ENCODE measurements at regions not wholly inside any gene's neighbourhood (a gene's known extent, or its start where the extent isn't known, plus 50 kb on each side); places are given as distances from the start of the nearest gene placed in this dataset.
"Not testable (repeated sequence)": the region's sequence is repeated elsewhere in the genome, so short reads cannot be mapped to it uniquely, and the experiment has no call there.

GRCh38 chr3:86793786-86794185 is 197.2 kb downstream of the VGLL3 start:
- DNase-seq = no peak

DNA sequence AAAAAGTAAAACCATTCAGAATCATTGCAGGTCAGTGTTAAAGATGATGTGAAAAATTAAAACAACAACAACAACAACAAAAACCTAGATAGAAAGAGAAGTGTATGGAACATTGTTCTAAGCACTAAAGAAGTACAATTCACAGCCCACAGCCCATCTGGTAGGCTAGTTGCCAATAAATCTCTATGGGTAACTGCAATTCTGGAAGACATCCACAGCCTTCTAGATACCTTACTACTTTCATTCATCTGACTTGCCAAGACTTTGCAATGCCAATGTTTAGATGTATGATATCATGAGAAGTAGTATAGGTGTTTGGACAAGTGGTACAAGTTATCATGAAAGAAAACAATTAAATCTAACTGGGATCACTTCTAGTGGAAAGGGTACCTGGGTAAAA is 198.6 kb downstream of the VGLL3 start:
- no peak for DNase-seq

GRCh38 chr3:86790884-86791549 is 199.9 kb downstream of the VGLL3 start:
- no peak for DNase-seq

DNA sequence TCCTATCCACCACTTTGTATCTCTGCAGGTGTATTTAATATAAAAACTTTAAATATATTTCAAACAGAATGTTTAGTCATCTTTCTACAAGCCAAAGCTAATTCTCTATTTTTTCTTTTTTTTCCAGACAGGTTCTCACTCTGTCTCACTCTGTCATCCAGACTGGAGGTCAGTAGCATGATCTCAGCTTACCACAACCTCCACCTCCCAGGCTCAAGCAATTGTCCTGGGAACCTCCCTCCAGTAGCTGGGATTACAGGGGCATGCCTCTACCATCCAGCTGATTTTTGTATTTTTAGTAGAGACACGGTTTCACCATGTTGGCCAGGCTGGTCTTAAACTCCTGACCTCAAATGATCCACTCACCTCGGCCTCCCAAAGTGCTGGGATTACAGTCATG is 202.6 kb downstream of the VGLL3 start:
- no peak for DNase-seq

- DNase-seq = no peak
Measured at GRCh38 chr3:86787091-86787490, 203.9 kb downstream of the VGLL3 start.

DNA sequence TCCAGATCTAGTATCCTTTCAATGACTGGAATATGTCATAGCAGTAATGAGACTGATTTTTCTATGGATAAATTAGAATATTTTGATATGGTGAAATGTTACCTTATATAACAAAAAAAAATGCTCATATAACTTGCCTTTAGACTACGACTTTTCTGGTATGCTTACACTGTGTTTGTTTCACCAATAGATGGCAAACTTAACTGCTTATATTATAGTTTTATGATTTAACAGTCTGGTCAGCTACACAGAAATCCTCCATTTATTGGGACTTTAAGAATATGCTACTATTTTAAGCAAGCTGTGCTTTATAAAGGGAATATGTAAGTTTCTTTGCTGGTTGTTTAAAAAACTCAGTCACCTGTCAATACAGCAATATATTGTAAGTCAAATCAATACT is 205.6 kb downstream of the VGLL3 start:
- no peak for DNase-seq

GRCh38 chr3:86782866-86783265 is 208.1 kb downstream of the VGLL3 start:
- DNase-seq = no peak

DNA sequence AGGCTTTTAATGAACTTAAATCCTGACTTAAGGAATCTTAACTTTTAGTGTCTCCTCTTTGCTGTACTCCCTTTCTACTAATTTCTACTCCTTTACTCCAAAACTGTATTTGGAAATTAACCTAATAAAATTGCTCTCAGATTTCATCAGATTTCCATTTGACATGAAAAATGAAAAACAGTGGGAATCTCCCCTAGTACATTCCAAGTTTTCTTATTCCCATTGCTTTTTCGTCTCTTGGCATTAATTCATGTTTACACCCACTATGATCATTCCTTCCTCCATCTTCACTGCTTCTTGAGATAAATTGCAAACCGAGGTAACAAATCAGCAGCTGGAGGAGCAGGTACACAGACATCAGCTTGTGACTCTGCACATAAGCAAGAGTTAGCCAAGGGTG is 208.7 kb downstream of the VGLL3 start:
- DNase-seq = no peak

DNA sequence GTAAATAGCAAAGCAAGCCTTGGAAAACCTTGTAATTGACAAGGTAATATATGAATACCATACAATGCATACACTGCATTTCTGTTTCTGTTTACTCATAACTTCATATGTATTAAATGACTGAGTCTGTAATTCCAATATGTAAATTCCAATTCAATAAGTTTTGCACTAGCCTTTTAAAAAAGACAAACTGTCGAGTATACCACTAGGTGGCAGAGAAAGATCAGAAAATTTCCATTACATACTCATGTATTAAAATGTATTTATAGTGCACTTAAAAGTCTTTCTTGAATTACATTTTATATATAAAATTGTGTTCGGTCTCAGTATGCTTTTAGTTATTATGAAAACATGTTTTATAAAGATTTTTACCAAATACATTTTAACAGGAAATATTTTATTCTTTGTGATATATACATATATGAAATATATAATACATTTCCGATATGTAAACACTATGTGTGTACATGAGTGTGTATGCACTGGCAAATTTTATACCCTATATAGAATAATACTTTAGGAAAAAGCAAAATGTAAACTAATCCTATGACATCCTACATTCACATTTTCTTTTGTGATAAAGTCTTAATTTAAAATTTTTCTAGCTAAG is 216.8 kb downstream of the VGLL3 start:
- peak; percentile 33 for DNase-seq

DNA sequence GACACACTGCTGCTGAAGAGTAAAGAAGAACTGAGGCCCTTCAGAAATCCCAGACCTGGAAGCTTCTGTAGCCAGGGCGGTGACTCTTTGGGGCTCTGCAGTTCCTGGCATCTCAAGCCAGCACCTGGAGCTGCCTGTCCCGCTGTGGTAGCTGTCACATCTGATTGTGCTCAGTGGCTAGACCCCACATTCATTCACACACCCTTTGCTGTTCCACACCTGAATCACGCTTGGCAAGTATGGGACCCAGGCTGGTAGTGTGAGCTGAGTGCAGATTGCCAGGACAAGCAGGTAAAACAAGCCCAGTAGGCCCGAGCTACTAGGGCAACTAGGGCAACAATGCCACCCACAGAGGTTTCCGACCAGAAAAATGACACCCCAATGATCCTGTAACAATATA is 218.2 kb downstream of the VGLL3 start:
- no peak for DNase-seq

DNA sequence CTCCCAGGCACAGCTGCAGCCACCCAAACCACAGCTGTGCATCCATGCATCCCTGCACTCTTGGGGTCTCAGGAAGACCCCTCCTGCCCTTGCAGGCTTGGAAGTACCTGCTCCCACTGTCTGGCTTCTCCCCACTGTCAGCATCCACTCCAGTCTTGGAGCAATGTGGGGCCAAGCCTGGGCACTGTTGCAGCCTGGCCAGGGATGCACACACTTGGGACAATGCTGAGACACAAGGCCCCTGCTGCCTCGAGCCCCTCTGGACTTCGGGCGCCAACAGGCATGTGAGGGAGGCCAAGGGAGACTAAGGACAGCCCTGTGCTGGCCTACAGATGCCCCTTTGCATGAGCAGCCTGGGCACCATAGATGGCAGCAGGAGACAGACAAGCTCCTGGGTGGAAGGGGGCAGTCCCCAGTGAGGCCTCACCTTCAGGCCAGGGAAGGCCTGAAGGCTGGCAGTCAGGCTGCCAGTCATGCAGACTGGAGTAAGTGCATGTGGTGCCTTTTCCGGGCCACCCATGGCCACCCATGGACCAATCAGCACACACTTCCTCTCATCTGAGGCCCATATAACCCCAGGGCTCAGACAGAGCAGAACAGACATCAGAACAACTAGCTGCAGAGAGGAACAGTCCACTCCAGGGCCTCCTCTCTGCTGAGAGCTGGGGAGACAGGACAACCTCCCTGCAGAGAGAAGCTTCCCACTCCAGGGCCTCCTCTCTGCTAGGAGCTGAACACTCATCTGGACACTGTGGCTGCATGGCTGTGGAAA is 219.0 kb downstream of the VGLL3 start:
- no peak for DNase-seq

DNA sequence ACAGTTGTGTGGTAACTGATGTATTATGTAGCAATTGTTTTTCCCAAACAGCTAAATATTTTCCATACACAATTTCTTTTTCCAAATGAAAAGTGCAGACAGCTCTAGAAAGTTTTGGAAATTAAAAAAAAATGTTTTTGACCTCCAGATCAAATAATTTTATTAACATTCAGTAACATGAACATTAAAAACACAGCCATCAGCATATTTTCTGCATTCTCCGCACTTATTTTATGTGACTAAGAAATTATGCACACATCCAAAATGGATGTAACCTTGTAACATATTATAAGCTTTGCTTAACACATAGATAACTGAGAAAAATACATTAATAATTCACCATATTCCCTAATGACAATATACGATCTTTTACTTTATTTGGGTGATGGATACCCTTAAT is 224.6 kb downstream of the VGLL3 start:
- DNase-seq = no peak

DNA sequence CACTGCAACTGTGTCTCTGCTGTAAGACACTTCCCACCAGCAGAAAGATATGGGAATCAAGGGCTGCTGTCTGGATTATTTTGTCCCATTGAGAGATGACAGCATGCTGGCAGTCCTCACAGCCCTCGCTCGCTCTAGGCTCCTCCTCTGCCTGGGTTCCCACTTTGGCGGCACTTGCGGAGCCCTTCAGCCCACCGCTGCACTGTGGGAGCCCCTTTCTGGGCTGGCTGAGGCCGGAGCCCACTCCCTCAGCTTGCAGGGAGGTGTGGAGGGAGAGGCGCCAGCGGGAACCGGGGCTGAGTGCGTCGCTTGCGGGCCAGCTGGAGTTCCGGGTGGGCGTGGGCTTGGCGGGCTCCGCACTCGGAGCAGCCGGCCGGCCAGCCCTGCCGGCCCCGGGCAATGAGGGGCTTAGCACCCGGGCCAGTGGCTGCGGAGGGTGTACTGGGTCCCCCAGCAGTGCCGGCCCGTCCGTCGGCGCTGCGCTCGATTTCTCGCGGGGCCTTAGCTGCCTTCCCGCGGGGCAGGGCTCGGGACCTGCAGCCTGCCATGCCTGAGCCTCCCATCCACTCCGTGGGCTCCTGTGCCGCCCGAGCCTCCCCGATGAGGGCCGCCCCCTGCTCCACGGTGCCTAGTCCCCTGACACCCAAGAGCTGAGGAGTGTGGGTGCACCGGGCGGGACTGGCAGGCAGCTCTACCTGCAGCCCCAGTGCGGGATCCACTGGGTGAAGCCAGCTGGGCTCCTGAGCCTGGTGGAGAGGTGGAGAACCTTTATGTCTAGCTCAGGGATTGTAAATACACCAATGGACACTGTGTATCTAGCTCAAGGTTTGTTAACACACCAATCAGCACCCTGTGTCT is 233.4 kb downstream of the VGLL3 start:
- not testable (repeated sequence) for DNase-seq

- DNase-seq = no peak
Measured at GRCh38 chr3:86748015-86748414, 242.9 kb downstream of the VGLL3 start.

- no peak for DNase-seq
Measured at GRCh38 chr3:86744051-86744450, 246.9 kb downstream of the VGLL3 start.

- DNase-seq = no peak
Measured at GRCh38 chr3:86743233-86743632, 247.7 kb downstream of the VGLL3 start.

DNA sequence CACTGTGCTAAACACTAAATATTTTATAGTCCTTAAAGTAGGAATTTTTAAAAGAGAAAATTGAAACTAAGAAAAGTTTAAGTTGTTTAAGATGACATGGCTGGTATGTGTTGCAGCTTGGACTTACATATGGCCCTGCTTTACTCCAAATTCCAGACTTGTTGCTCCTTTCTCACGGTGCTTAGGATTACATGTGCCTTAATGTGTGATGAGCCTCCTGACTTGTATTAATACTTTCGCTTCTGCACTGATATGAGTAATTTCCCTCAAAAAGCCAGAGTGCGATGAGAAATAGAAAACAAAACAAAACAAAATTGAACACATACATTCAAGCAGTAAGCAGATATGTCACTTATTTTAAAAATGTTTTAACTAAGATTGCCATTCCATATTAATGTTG is 250.2 kb downstream of the VGLL3 start:
- no peak for DNase-seq

GRCh38 chr3:86739244-86739643 is 251.7 kb downstream of the VGLL3 start:
- no peak for DNase-seq

DNA sequence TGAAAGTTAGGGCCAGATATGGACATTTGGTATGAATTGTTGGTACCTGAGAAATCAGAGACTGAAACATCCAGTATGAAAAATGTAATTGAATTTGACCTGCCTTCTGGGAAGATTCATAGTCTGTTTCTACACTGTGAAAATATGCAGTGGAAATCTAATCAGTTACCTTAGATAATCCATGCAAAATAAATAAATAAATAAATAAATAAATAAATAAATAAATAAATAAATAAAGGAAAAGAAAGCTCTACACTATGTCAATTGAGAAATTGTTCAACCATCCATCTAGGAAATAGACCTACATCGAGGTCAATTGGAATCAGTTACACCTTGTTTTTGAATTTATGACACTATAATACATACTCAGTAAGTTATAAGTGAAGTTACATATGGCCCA is 252.3 kb downstream of the VGLL3 start:
- no peak for DNase-seq

GRCh38 chr3:86737517-86737916 is 253.4 kb downstream of the VGLL3 start:
- DNase-seq = no peak

DNA sequence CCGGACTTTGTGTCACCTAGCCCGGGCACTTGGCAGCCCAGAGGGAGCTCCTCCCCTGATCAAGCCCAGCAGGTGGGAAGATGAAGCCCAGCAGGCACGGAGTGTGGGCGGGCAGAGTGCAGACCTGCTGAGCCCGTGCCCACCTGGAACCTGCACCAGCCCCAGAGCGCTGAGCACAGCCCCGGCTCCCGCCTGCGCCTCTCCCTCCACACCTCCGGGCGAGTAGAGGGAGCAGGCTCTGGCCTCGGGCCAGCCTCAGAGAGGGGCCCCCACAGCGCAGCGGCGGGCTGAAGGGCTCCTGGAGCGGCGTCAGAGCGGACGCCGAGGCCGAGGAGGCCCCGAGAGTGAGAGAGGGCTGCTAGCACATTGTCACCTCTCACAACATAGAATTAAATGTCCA is 257.7 kb downstream of the VGLL3 start:
- no peak for DNase-seq

DNA sequence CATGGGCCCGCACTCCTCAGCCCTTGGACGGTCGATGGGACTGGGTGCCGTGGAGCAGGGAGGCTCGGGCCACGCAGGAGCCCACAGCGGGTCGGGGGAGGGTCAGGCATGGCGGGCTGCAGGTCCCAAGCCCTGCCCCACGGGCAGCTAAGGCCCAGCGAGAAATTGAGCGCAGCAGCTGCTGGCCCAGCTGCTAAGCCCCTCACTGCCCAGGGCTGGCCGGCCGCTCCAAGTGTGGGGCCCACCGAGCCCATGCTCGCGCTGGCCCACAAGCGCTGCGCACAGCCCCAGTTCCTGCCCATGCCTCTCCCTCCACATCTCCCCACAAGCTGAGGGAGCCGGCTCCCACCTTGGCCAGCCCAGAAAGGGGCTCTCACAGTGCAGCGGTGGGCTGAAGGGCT is 259.4 kb downstream of the VGLL3 start:
- DNase-seq = no peak

DNA sequence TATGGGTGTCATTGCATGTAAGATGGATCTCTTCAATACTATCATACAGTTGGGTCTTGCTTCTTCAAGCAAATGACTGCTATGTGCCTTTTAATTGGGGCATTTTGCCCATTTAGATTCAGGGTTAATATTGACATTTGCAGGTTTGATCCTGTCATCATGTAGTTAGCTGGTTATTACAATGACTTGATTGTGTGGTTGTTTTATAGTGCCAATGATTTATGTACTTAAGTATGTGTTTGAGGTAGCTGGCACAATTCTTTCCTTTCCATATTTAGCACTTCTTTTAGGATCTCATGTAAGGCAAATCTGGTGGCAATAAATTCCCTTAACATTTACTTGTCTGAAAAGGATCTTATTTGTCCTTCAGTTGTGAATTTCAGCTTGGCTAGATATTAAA is 267.5 kb downstream of the VGLL3 start:
- DNase-seq = no peak

Data from NCI-H748 treated with DMSO at 0.1 percent for 48 hours (cell line).